Heart left ventricle (tissue), 13 donors: ENCODE measurements at regions not wholly inside any gene's neighbourhood (a gene's known extent, or its start where the extent isn't known, plus 50 kb on each side); places are given as distances from the start of the nearest gene placed in this dataset.

Experiments used
- CTCF ChIP-seq, 12 donors: fragments of 200-600 bp; sonication (generic) in 4 of 12; IDR thresholded peaks; one replicate each; pipeline versions ENCODE4 v1.5.0 to v1.8.0; 2018 to 2022; ENCODE audit warnings: antibody characterized with exemption in 12 of 12, mild to moderate bottlenecking in 5 of 12
- POLR2A ChIP-seq, 2 donors: fragments of 450-650 bp; IDR thresholded peaks; one replicate each; pipeline ENCODE4 v1.6.1; 2017; ENCODE audit warnings: antibody characterized with exemption in 2 of 2, mild to moderate bottlenecking in 2 of 2, moderate library complexity in 2 of 2
- donor health status: ischemic (EF 13 %, LVEDD 7.1; RV severe dilation, severe dysfunction).
- donor health status: DM: no; HTN: yes; CAD: no.
- donor health status: DM: no; HTN: no; CAD: no.
- donor health status: ischemic (EF 25% LVEDD 6.9; RV normal size, moderate dysfunction).
- donor health status: ischemic (EF 25% LVEDD 5.7; RV mildly dilated, moderate dysfunction).
- donor health status: ischemic (EF 35%, LVEDD 5.7; RV mildly dilated, moderate dysfunction).
- donor health status: nonischemic (EF 11% LVEDD 7.7; RV severe dilation, severe dysfunction).
- donor health status: DM: yes; HTN: yes; CAD: no.
- donor health status: PGD.
- donor health status: ischemic (EF 29% LVEDD 5.4; RV normal size, mild dysfunction).
- donor health status: nonischemic (EF 23%, LVEDD 6.1; RV moderate dilation, normal function).

- TF ChIP-seq POLR2A (IDR thresholded peaks at IDR 0.05), result no peak
- no peak for TF ChIP-seq CTCF (IDR thresholded peaks at IDR 0.05)
These were observed 213.7 kb upstream of the P2RY1 start for GRCh38 chr3:152621006-152621868.
